ENCODE measurements at regions not wholly inside any gene's neighbourhood (a gene's known extent, or its start where the extent isn't known, plus 50 kb on each side); places are given as distances from the start of the nearest gene placed in this dataset.

GRCh38 chr1:57483954-57484353, 60.1 kb upstream of the DAB1 start:
- TF ChIP-seq, protein P1, sequence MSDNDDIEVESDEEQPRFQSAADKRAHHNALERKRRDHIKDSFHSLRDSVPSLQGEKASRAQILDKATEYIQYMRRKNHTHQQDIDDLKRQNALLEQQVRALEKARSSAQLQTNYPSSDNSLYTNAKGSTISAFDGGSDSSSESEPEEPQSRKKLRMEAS (IDR thresholded peaks at IDR 0.05; ENCODE audit: low read depth): no peak
- TF ChIP-seq, protein P2, sequence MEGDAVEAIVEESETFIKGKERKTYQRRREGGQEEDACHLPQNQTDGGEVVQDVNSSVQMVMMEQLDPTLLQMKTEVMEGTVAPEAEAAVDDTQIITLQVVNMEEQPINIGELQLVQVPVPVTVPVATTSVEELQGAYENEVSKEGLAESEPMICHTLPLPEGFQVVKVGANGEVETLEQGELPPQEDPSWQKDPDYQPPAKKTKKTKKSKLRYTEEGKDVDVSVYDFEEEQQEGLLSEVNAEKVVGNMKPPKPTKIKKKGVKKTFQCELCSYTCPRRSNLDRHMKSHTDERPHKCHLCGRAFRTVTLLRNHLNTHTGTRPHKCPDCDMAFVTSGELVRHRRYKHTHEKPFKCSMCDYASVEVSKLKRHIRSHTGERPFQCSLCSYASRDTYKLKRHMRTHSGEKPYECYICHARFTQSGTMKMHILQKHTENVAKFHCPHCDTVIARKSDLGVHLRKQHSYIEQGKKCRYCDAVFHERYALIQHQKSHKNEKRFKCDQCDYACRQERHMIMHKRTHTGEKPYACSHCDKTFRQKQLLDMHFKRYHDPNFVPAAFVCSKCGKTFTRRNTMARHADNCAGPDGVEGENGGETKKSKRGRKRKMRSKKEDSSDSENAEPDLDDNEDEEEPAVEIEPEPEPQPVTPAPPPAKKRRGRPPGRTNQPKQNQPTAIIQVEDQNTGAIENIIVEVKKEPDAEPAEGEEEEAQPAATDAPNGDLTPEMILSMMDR (IDR thresholded peaks at IDR 0.05): no peak
- no peak for TF ChIP-seq GATA2 (CRISPR knock-in tag; IDR thresholded peaks at IDR 0.05)
- TF ChIP-seq, protein P3, sequence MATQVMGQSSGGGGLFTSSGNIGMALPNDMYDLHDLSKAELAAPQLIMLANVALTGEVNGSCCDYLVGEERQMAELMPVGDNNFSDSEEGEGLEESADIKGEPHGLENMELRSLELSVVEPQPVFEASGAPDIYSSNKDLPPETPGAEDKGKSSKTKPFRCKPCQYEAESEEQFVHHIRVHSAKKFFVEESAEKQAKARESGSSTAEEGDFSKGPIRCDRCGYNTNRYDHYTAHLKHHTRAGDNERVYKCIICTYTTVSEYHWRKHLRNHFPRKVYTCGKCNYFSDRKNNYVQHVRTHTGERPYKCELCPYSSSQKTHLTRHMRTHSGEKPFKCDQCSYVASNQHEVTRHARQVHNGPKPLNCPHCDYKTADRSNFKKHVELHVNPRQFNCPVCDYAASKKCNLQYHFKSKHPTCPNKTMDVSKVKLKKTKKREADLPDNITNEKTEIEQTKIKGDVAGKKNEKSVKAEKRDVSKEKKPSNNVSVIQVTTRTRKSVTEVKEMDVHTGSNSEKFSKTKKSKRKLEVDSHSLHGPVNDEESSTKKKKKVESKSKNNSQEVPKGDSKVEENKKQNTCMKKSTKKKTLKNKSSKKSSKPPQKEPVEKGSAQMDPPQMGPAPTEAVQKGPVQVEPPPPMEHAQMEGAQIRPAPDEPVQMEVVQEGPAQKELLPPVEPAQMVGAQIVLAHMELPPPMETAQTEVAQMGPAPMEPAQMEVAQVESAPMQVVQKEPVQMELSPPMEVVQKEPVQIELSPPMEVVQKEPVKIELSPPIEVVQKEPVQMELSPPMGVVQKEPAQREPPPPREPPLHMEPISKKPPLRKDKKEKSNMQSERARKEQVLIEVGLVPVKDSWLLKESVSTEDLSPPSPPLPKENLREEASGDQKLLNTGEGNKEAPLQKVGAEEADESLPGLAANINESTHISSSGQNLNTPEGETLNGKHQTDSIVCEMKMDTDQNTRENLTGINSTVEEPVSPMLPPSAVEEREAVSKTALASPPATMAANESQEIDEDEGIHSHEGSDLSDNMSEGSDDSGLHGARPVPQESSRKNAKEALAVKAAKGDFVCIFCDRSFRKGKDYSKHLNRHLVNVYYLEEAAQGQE (IDR thresholded peaks at IDR 0.05; ENCODE audit: low read depth, low read length): no peak

Measured in SK-N-SH (cell line).